ENCODE measurements at regions not wholly inside any gene's neighbourhood (a gene's known extent, or its start where the extent isn't known, plus 50 kb on each side); places are given as distances from the start of the nearest gene placed in this dataset.

- H3K9me3 ChIP-seq (replicated peaks), result no peaks in the 10 kb centered on the region
- no peak overlapping the region for H3K27ac ChIP-seq
- no peak overlapping the region for H3K4me3 ChIP-seq
- H3K4me1 ChIP-seq, result no peaks in the 10 kb centered on the region
- no peak for DNase-seq
- no peaks in the 10 kb centered on the region for H3K27me3 ChIP-seq
- H3K36me3 ChIP-seq, result no peaks in the 10 kb centered on the region
These were observed 275.5 kb downstream of the PCDH10 start for GRCh38 chr4:133424605-133425004.

DNA sequence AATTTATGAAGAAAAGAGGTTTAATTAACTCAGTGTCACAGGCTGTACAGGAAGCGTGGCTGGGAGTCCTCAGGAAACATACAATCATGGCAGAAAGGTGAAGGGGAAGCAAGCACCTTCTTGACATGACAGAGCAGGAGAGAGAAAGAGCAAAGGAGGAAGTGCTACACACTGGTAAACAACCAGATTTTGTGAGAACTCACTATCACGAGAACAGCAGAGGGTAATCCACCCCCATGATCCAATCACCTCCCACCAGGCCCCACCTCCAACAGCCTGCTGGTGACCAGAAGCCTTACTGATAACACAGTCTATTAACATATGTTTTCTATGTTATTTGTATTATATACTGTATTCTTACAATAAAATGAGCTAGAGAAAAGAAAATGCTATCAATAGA, 254.8 kb downstream of the PCDH10 start:
- Histone ChIP-seq H3K27me3 (no peaks in the 10 kb centered on the region), H3K36me3 (no peaks in the 10 kb centered on the region), H3K4me3 (no peak overlapping the region), H3K9me3 (replicated peaks) (no peaks in the 10 kb centered on the region), H3K4me1 (no peaks in the 10 kb centered on the region), H3K27ac (no peak overlapping the region)
- no peak for DNase-seq

GRCh38 chr4:133402616-133403015, 253.5 kb downstream of the PCDH10 start:
- no peaks in the 10 kb centered on the region for H3K27me3 ChIP-seq
- H3K36me3 ChIP-seq, result no peaks in the 10 kb centered on the region
- H3K4me1 ChIP-seq, result no peaks in the 10 kb centered on the region
- DNase-seq, result no peak
- H3K4me3 ChIP-seq, result no peak overlapping the region
- no peak overlapping the region for H3K27ac ChIP-seq
- H3K9me3 ChIP-seq (replicated peaks), result no peaks in the 10 kb centered on the region

DNA sequence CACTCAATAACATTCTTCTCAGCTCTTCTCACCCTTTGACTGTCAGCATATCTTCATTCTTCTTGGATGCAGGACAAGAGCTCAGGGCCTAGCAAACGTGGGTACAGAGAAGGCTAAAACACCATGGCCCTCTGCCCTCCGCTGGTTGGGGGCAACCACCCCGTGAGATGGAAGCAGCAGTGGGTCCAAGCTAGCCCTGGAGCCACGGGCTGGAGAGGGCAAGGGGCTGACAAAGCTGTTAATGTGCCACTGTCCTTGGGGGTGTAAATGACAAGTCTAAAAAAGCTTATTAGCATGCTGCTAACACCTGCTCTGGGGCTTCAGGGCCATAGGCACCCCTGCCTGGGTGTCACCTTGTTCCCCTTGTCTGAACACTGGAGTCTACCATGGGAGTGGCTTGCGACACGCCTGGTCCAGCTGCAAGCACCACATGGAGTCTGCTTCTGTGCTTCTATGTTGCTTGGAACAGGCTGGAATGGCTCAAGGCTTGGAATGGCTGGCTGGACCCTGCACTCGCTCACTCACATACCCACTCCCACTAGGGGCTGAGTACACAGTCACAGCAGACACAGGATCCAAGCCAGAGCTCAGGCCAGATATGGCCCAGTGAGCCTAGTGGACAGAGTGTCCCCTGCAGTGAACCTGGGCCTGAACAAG, 246.0 kb downstream of the PCDH10 start:
- no peaks in the 10 kb centered on the region for H3K9me3 ChIP-seq (replicated peaks)
- no peak for DNase-seq

DNA sequence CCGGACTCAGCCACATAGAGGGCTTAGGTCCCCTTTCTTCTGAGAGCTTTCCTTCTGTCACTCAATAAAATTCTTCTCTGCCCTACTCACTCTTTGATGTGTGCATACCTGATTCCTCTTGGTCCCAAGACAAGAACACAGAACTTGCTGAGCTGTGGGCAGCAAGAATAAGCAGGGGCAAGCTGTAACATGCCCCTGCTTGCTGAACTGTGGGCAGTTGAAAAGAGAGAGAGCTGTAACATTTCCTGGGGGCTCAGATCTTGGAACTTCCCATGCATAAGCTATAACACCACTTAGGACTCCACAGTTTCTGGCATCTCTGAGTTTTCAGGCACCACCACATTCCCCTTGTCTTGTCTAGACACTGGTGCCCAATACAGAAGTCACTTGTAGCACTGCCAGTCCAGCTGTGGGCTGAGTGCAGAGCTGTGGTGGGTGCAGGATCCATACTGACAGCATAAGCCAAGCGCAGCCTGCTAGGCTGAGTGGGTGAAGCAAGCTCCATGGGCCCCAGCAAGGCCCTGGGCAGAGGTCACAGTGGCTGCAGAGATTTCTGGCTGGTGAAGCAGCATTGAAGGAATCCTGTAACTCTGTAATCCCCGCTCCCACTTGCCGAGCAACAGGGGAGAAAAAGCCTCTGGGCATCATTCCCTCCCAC, 241.2 kb downstream of the PCDH10 start:
- H3K4me3 ChIP-seq, result no peak overlapping the region
- no peaks in the 10 kb centered on the region for H3K9me3 ChIP-seq (replicated peaks)
- no peaks in the 10 kb centered on the region for H3K27me3 ChIP-seq
- DNase-seq, result no peak
- no peaks in the 10 kb centered on the region for H3K4me1 ChIP-seq
- no peak overlapping the region for H3K27ac ChIP-seq
- no peaks in the 10 kb centered on the region for H3K36me3 ChIP-seq

More for the DNA sequence above, 246.0 kb downstream of the PCDH10 start:
- Histone ChIP-seq H3K4me1 (no peaks in the 10 kb centered on the region), H3K4me3 (no peak overlapping the region), H3K27me3 (no peaks in the 10 kb centered on the region), H3K27ac (no peak overlapping the region), H3K36me3 (no peaks in the 10 kb centered on the region)

GRCh38 chr4:133389029-133389428, 239.9 kb downstream of the PCDH10 start:
- no peaks in the 10 kb centered on the region for H3K36me3 ChIP-seq
- H3K4me1 ChIP-seq, result no peaks in the 10 kb centered on the region
- H3K4me3 ChIP-seq, result no peak overlapping the region

DNA sequence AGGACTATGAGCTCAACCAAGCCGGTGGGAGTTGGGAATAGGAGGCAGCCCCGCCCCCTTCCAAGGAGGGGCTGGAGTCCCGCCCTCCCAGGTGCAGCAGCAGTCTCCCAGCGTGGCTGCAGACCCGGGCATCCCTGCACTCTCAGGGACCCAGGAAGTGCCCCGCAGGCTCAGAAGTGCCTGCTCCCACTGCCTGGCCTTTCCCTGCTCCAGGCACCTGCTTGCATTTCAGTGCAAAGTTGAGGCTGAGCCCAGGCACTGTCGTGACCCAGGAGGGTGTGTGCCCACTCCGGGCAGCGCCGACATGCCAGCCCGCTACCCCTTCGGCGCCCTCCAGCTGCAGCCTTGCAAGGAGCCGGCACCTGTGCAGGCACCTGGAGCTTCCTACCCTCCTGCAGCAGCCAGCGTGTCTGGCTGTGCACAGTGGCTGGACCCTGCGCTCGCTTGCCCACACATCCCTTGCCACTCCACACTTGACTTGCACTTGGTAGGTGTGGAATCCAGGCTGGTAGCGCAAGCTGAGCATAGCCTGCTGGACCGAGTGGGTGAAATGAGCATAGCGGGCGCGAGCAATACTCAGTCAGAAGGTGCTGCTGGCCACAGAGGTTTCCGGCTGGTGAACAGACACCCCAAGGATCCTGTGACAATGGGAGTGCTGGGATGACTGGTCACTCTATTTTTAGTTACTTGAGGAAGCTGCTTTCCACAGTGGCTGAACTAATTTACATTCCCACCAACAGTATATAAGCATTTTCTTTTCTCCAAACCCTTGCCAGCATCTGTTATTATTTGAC, 236.3 kb downstream of the PCDH10 start:
- Histone ChIP-seq H3K27me3 (no peaks in the 10 kb centered on the region), H3K4me3 (no peak overlapping the region), H3K4me1 (no peaks in the 10 kb centered on the region), H3K9me3 (replicated peaks) (no peaks in the 10 kb centered on the region), H3K27ac (no peak overlapping the region), H3K36me3 (no peaks in the 10 kb centered on the region)
- no peak for DNase-seq

More at GRCh38 chr4:133389029-133389428, 239.9 kb downstream of the PCDH10 start:
- H3K9me3 ChIP-seq (replicated peaks), result no peaks in the 10 kb centered on the region
- H3K27me3 ChIP-seq, result no peaks in the 10 kb centered on the region
- no peak for DNase-seq
- H3K27ac ChIP-seq, result no peak overlapping the region

DNA sequence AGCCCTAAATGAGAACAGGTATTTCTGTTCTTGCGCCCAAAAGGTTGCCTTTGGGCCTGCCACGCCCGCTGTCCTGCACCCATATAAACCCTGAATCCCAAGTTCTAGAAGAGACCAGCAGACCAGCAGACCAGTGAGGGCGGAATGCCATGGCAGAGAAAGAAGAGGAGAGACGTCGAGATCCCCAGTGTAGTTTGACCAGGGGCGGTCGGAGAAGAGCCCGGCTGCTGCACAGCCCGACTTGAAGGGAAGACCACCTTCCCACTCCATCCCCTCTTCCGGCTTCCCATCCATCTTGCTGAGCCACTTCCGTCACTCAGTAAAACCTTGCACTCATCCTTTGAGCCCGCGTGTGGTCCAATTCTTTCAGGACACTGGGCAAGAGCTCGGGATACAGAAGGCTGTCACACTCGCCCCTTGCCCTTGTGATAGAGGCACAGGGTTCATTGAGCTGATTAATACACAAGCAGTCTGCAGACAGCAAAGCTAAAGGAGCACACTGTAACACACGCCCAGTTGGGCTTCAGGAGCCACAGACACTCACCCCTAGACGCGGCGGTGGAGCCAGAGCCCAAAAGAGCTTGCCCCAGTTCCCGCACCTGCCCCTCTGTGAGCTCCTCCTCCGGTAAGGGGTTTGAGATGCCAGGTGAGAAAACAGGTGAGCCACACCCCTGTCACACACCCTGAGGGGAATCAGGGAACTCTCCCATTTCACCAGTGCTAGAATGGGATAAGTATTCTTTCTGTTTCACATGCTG, 230.8 kb downstream of the PCDH10 start:
- Histone ChIP-seq H3K27ac (no peak overlapping the region), H3K4me1 (no peaks in the 10 kb centered on the region), H3K9me3 (replicated peaks) (no peaks in the 10 kb centered on the region), H3K27me3 (no peaks in the 10 kb centered on the region), H3K4me3 (no peak overlapping the region), H3K36me3 (no peaks in the 10 kb centered on the region)
- no peak for DNase-seq

- Histone ChIP-seq H3K4me1 (no peaks in the 10 kb centered on the region), H3K36me3 (no peaks in the 10 kb centered on the region), H3K4me3 (no peak overlapping the region), H3K27me3 (no peaks in the 10 kb centered on the region), H3K27ac (no peak overlapping the region), H3K9me3 (replicated peaks) (no peaks in the 10 kb centered on the region)
- no peak for DNase-seq
These were observed 228.2 kb downstream of the PCDH10 start for GRCh38 chr4:133377286-133377685.

GRCh38 chr4:133372699-133373098, 223.6 kb downstream of the PCDH10 start:
- DNase-seq, result no peak
- H3K27me3 ChIP-seq, result no peaks in the 10 kb centered on the region
- H3K4me1 ChIP-seq, result no peaks in the 10 kb centered on the region
- H3K4me3 ChIP-seq, result no peak overlapping the region
- H3K27ac ChIP-seq, result no peak overlapping the region
- H3K9me3 ChIP-seq (replicated peaks), result no peaks in the 10 kb centered on the region
- no peaks in the 10 kb centered on the region for H3K36me3 ChIP-seq

DNA sequence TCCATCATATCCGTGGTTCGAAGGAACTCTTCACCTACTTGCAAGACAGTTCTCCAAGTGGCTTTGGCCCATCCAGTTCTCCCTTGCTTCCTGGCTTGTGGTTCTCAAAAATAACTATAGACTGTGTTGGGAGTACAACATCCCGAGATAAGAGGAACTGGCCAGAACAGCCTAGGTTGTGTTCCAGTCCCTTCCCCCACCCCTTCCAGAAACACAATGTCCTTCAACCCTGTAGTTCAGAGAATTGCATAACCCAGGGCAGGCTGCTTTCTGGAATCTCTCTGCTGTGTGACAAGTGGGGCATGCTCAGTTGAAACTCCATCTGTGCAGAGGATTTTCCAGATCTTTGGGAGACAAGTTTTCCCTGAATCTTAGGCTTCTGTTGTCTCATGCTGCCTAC, 206.5 kb downstream of the PCDH10 start:
- DNase-seq, result no peak
- H3K27me3 ChIP-seq, result no peaks in the 10 kb centered on the region
- H3K4me3 ChIP-seq, result no peak overlapping the region
- H3K4me1 ChIP-seq, result no peaks in the 10 kb centered on the region
- H3K9me3 ChIP-seq (replicated peaks), result no peaks in the 10 kb centered on the region
- H3K36me3 ChIP-seq, result no peaks in the 10 kb centered on the region
- H3K27ac ChIP-seq, result no peak overlapping the region

DNA sequence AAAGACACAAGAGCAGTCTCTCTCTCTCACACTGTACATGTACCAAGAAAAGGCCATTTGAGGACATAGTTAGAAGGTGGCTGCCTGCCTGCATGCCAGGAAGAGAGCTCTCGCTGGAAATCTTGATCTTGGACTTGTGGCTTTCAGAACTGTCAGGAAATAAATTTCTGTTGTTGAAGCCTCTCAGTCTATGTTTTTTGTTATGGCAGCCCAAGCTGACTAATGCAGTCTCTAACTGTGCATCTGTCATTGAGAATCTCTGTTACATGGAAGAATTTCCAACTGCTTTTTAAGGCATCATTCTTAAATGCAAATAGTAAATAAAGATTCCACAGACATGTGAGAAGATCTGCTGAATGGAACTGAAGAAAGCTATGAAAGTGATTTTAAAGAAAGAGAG, 198.3 kb downstream of the PCDH10 start:
- Histone ChIP-seq H3K27me3 (no peaks in the 10 kb centered on the region), H3K36me3 (no peaks in the 10 kb centered on the region), H3K27ac (no peak overlapping the region), H3K9me3 (replicated peaks) (no peaks in the 10 kb centered on the region), H3K4me1 (no peaks in the 10 kb centered on the region), H3K4me3 (no peak overlapping the region)
- peak in 1 of 2 experiments; percentile 4 for DNase-seq

GRCh38 chr4:133324491-133324890, 175.4 kb downstream of the PCDH10 start:
- no peaks in the 10 kb centered on the region for H3K36me3 ChIP-seq
- H3K27ac ChIP-seq, result no peak overlapping the region
- no peaks in the 10 kb centered on the region for H3K4me1 ChIP-seq
- H3K27me3 ChIP-seq, result no peaks in the 10 kb centered on the region
- H3K9me3 ChIP-seq (replicated peaks), result no peaks in the 10 kb centered on the region
- H3K4me3 ChIP-seq, result no peak overlapping the region
- no peak for DNase-seq

DNA sequence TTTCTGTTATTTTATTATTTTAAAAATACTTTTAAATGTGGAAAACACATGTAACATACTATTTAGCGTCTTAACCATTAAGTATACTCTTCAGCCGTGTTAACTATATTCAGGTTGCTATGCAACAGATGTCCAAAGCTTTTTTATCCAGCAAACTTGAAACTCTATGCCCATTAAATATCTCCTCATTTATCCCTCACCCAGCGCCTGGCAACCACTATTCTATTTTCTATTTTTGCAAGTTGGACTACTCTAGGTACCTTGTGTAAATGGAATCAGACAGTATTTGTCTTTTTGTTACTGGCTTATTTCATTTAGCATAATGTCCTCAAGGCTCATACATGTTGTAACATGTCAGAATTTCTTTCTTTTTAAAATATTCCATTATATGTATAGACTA, 174.6 kb downstream of the PCDH10 start:
- H3K36me3 ChIP-seq, result no peaks in the 10 kb centered on the region
- no peaks in the 10 kb centered on the region for H3K4me1 ChIP-seq
- no peak overlapping the region for H3K27ac ChIP-seq
- H3K4me3 ChIP-seq, result no peak overlapping the region
- DNase-seq, result no peak
- no peaks in the 10 kb centered on the region for H3K27me3 ChIP-seq
- H3K9me3 ChIP-seq (replicated peaks), result no peaks in the 10 kb centered on the region
